ENCODE measurements at regions not wholly inside any gene's neighbourhood (a gene's known extent, or its start where the extent isn't known, plus 50 kb on each side); places are given as distances from the start of the nearest gene placed in this dataset.

- no peak for DNase-seq
Observed at GRCh38 chr20:11376420-11376819, 541.3 kb upstream of the BTBD3 start.

- DNase-seq, result no peak
Observed at GRCh38 chr20:11376998-11377397, 540.7 kb upstream of the BTBD3 start.

- DNase-seq, result no peak
Observed at GRCh38 chr20:11377761-11378160, 539.9 kb upstream of the BTBD3 start.

- no peak for DNase-seq
Observed at GRCh38 chr20:11378252-11378651, 539.4 kb upstream of the BTBD3 start.

- DNase-seq, result no peak
Observed at GRCh38 chr20:11379257-11380011, 538.3 kb upstream of the BTBD3 start.

DNA sequence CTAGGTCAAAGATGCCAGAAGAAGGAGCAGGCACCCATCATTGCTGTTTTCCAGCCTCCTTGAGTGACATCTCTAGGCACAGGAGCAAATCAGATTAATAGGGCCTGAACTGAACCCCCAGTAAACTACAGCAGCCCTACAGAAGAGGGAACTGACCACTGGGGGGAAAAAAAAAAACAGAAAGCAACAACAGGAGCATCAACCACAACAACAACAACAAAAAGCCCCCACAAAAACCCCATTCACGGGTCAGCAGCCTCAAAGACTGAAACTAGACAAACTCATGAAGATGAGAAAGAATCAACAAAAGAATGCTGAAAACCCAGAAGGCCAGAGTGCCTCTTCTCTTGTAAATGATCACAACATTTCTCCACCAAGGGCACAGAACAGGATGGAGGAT is 537.4 kb upstream of the BTBD3 start:
- no peak for DNase-seq

- no peak for DNase-seq
Observed at GRCh38 chr20:11387189-11387754, 530.4 kb upstream of the BTBD3 start.

GRCh38 chr20:11389186-11389585 is 528.5 kb upstream of the BTBD3 start:
- DNase-seq, result no peak

DNA sequence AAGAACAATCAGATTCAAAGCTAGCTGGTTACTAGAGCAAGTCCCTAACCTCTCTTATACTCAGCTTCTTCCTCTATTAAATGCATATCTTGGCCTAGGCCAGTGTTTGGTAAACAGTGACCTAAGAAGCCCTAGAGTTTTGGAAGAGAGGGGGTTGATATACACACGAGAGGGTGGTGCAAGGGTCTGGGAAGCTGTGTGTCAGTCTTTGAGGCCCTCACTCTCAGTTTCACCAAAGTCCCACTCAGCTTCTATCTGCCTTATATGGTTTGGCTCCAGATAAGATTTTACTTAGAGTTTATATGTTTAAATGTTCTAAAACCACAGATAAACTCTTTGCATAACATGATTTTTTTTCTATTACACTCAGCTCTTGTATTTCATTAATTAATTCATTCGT is 526.1 kb upstream of the BTBD3 start:
- DNase-seq, result no peak

GRCh38 chr20:11394145-11394833 is 523.4 kb upstream of the BTBD3 start:
- DNase-seq, result no peak

DNA sequence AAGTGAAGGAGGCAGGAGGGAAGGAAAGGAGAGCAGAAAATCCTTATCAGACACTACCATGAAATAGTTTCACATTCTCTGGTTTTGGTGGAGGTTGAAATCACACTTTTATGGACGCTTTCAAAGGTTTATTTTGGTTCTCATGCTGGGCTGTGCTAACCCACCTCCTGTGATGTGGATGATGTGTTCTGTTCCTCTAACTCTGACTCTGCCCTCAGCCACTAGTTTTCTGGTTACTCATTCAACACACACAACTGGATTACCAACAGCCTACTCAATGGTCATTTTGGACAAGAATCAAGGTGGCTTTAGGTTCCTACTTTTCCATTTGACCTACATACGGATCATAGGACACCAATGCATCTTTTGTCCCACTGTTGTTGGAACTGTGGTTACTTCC is 522.1 kb upstream of the BTBD3 start:
- no peak for DNase-seq

GRCh38 chr20:11401988-11402387 is 515.7 kb upstream of the BTBD3 start:
- no peak for DNase-seq

GRCh38 chr20:11403711-11404110 is 514.0 kb upstream of the BTBD3 start:
- DNase-seq, result no peak

- DNase-seq, result no peak
Observed at GRCh38 chr20:11406877-11407276, 510.8 kb upstream of the BTBD3 start.

GRCh38 chr20:11409561-11409960 is 508.1 kb upstream of the BTBD3 start:
- DNase-seq, result no peak

DNA sequence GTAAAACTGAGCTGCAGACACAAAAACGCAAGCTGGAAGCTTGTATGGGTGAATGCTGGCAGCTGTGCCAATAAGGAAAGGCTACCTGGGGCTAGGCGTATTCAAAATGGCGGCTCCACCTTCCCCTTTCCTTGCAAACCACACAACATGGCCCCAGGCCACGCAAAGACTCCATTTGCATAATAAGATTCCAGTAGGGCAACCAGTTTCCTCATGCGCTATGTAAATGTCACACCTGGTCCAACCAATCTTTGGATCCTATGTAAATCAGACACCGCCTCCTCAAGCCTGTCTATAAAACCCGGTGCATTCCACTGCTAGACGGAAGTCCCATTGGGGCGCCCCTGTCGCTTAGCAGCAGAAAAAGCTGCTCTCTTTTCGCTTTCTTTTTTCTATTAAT is 505.9 kb upstream of the BTBD3 start:
- DNase-seq, result no peak

GRCh38 chr20:11426948-11427347 is 490.7 kb upstream of the BTBD3 start:
- no peak for DNase-seq

GRCh38 chr20:11429168-11429567 is 488.5 kb upstream of the BTBD3 start:
- DNase-seq, result no peak

DNA sequence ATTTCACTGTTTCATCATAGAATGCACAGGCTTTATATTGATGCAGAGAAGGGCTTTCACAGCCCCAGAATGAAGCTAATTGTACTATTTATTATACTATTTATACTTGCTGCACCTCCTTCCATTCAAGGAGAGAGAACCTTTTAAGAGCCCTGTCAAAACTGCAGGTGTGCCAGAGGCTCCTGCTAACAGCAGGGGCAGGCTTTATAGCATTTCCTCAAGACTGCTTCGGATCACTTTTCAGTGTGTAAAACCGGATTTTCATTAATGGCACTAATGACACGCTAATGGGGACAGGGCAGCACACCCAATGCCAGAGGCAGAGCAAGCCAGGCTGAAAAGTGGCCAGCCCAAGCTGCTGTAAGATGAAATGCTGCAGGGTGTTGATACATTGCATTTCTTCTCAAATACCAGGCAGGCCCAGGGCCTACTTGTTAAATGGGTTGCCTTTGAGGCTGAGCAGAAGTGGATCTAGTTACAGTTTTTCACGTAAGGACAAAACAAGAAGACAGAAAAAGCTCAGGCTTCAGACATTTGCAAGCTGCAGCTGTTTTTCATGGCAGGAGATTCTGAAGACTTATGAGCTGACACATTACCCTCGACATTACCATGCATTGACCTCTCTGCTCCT is 487.7 kb upstream of the BTBD3 start:
- DNase-seq, result no peak

DNA sequence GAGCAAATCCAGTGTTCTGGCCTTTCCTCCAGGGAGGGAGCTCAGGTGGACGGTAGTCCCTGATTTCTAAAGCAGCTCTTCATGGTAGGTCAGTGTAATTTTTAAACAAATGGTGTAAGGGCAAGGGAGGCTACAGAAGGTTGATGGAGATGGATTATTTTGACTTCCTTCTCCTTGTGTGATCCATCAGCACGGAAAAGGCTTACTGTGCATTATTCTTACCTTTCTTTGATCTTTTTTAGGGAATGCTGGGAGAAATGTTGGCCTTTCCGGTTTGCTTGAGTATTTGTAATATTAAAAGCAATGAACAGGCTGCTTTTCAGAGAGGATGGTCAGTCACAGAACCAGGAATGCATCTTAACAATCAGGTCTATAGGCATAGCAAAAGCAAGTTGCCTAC is 487.0 kb upstream of the BTBD3 start:
- DNase-seq, result no peak

- no peak for DNase-seq
Observed at GRCh38 chr20:11431621-11432020, 486.1 kb upstream of the BTBD3 start.

- DNase-seq, result no peak
Observed at GRCh38 chr20:11432407-11432806, 485.3 kb upstream of the BTBD3 start.

GRCh38 chr20:11436113-11436905 is 481.4 kb upstream of the BTBD3 start:
- DNase-seq, result no peak

All from NCI-H748 treated with DMSO at 0.1 percent for 48 hours (cell line).